ENCODE measurements at regions not wholly inside any gene's neighbourhood (a gene's known extent, or its start where the extent isn't known, plus 50 kb on each side); places are given as distances from the start of the nearest gene placed in this dataset.

DNA sequence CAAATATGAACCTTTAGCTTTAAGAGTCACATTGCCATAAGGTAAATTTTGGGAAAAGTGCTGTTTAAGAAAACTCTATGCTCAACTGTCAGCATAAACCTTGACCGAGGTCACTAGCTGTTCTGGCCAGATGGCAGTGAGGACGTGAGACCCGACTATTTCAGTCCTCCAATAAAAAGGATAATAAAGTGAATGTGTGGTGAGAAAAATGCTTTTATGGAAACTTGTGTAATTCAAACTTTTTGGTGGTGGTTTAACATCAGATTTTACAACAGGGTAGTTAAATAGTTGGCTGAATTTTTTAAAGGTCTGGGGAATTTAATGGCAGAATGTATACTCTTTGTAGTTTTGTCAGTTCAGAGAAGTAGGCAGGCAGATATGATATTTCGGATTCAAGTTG is 391.1 kb downstream of the PMP22 start:
- TF ChIP-seq RBM39 (optimal IDR thresholded peaks at IDR 0.05; ENCODE audit: low read depth, low read length), result no peak
- no peak for TF ChIP-seq PML (IDR thresholded peaks at IDR 0.05; ENCODE audit: low read length)
- TF ChIP-seq ZBTB17 (CRISPR knock-in tag; IDR thresholded peaks at IDR 0.05), result no peak
- TF ChIP-seq ERF (CRISPR knock-in tag; IDR thresholded peaks at IDR 0.05), result no peak
- TF ChIP-seq NR3C1 (CRISPR knock-in tag; IDR thresholded peaks at IDR 0.05), result no peak
- no peak for TF ChIP-seq EP300 (IDR thresholded peaks at IDR 0.05; ENCODE audit: low read length)
- no peak for TF ChIP-seq CTCF (IDR thresholded peaks at IDR 0.05 in 2 of 3, conservative IDR thresholded peaks at IDR 0.05 in 1 of 3; ENCODE audit: insufficient read depth in 2 of 3, low read depth in 1 of 3, low read length in 3 of 3)
- no peak for TF ChIP-seq ZEB2 (IDR thresholded peaks at IDR 0.05)
- no peak for TF ChIP-seq RBM22 (IDR thresholded peaks at IDR 0.05; ENCODE audit: low read depth, low read length, poor library complexity, severe bottlenecking)
